Panc1 (cell line): ENCODE measurements at regions not wholly inside any gene's neighbourhood (a gene's known extent, or its start where the extent isn't known, plus 50 kb on each side); places are given as distances from the start of the nearest gene placed in this dataset.

Experiments used
- ATAC-seq: fragments of 200-7000 bp; cut with Tn5 transposase; 2 replicates; pipeline ENCODE4 v1.9.1; 2020; ENCODE audit warnings: mild to moderate bottlenecking, moderate library complexity
- BruUV-seq: library from RNA; stranded (reverse); fragments of 400-500 nt; replicated peaks from 2 replicates; lab custom pipeline; 2021; lab: Mats Ljungman, UMichigan
- CTCF ChIA-PET: fragments of 300-600 bp; sonication (Branson Sonifier 250); formaldehyde crosslinking; loops from one replicate; lab custom pipeline; 2022; ENCODE audit warnings: antibody characterized with exemption; lab: Charles Lee
- POLR2A ChIA-PET: fragments of 300-600 bp; sonication (Branson Sonifier 250); formaldehyde crosslinking; loops from one replicate; lab custom pipeline; 2022; ENCODE audit warnings: antibody characterized with exemption; lab: Charles Lee
- DNase-seq: peaks from one replicate; pipeline ENCODE4 v3.0.0-alpha.2; 2010; ENCODE audit warnings: low read depth, low spot score
- H3K27ac ChIP-seq: 2 replicates; pipeline ENCODE4 v1.5.1; 2011; ENCODE audit warnings: mild to moderate bottlenecking, low read length, inconsistent platforms
- H3K27me3 ChIP-seq: fragments of 200-500 bp; sonication (Bioruptor generic); 2 replicates; pipeline ENCODE4 v1.6.0; 2014; ENCODE audit warnings: low read length, inconsistent platforms; ENCODE audit not compliant: control insufficient read depth, insufficient read depth
- H3K36me3 ChIP-seq: fragments of 200-500 bp; sonication (Bioruptor generic); 2 replicates; pipeline ENCODE4 v1.5.1; 2014; ENCODE audit warnings: inconsistent platforms, mild to moderate bottlenecking, low read length, moderate library complexity; ENCODE audit not compliant: control insufficient read depth, insufficient read depth
- H3K4me1 ChIP-seq: 2 replicates; pipeline ENCODE4 v1.5.1; 2011; ENCODE audit warnings: inconsistent platforms, mild to moderate bottlenecking, low read length, moderate library complexity; ENCODE audit not compliant: control insufficient read depth, insufficient read depth
- H3K4me3 ChIP-seq, 2 experiments: 2 replicates each; pipeline ENCODE4 v1.5.1; 2011 to 2012; ENCODE audit warnings: low read depth in 2 of 2, low read length in 2 of 2, mild to moderate bottlenecking in 2 of 2, inconsistent platforms in 1 of 2, moderate library complexity in 1 of 2
- H3K9me3 ChIP-seq: fragments of 200-500 bp; sonication (Bioruptor generic); 2 replicates; pipeline ENCODE4 v1.5.1; 2014; ENCODE audit warnings: low read depth, mild to moderate bottlenecking, inconsistent platforms, low read length, moderate library complexity; ENCODE audit not compliant: control insufficient read depth, insufficient read depth
- CTCF ChIP-seq: fragments of 450-650 bp; IDR thresholded peaks from 2 replicates; pipeline ENCODE4 v1.5.1; 2017; ENCODE audit warnings: mild to moderate bottlenecking
- POLR2AphosphoS5 ChIP-seq: IDR thresholded peaks from 2 replicates; pipeline ENCODE4 v1.6.1; 2012; ENCODE audit warnings: mild to moderate bottlenecking, low read depth, low read length, moderate library complexity
- SIN3A ChIP-seq: IDR thresholded peaks from 2 replicates; pipeline ENCODE4 v1.6.1; 2012; ENCODE audit warnings: low read depth, mild to moderate bottlenecking, low read length, moderate library complexity, borderline replicate concordance; ENCODE audit not compliant: insufficient read depth
- TCF7L2 ChIP-seq: IDR thresholded peaks from 2 replicates; pipeline ENCODE4 v1.6.1; 2011; ENCODE audit warnings: mild to moderate bottlenecking, low read depth, low read length, inconsistent platforms
- in situ Hi-C: cut with HindIII; loops from 2 replicates; pipeline ENCODE4 v1.10.0; 2016; ENCODE audit warnings: low sequenced_read_pairs, low pct_unique_long_range_greater_than_20kb
- intact Hi-C: fragments of 100-400 bp; cut with micrococcal nuclease; formaldehyde crosslinking; loops from one replicate; pipeline ENCODE4 v1.10.0; 2022; ENCODE audit not compliant: unreplicated experiment
- TF ChIP-seq, protein P1 (sequence below), 2 experiments: IDR thresholded peaks; 2 replicates each; pipeline ENCODE4 v1.6.1; 2011 to 2012; ENCODE audit warnings: low read depth in 2 of 2, control low read depth in 1 of 2, low read length in 1 of 2, mild to moderate bottlenecking in 1 of 2, moderate library complexity in 1 of 2; ENCODE audit not compliant: insufficient read depth in 1 of 2

- H3K27me3 ChIP-seq: no peaks in the 10 kb centered on the region
- no peaks in the 10 kb centered on the region for H3K4me1 ChIP-seq
- H3K36me3 ChIP-seq: no peaks in the 10 kb centered on the region
- no peak for TF ChIP-seq POLR2AphosphoS5
- TF ChIP-seq CTCF: no peak
- TF ChIP-seq SIN3A: no peak
- no peak for TF ChIP-seq TCF7L2
- TF ChIP-seq, protein P1, sequence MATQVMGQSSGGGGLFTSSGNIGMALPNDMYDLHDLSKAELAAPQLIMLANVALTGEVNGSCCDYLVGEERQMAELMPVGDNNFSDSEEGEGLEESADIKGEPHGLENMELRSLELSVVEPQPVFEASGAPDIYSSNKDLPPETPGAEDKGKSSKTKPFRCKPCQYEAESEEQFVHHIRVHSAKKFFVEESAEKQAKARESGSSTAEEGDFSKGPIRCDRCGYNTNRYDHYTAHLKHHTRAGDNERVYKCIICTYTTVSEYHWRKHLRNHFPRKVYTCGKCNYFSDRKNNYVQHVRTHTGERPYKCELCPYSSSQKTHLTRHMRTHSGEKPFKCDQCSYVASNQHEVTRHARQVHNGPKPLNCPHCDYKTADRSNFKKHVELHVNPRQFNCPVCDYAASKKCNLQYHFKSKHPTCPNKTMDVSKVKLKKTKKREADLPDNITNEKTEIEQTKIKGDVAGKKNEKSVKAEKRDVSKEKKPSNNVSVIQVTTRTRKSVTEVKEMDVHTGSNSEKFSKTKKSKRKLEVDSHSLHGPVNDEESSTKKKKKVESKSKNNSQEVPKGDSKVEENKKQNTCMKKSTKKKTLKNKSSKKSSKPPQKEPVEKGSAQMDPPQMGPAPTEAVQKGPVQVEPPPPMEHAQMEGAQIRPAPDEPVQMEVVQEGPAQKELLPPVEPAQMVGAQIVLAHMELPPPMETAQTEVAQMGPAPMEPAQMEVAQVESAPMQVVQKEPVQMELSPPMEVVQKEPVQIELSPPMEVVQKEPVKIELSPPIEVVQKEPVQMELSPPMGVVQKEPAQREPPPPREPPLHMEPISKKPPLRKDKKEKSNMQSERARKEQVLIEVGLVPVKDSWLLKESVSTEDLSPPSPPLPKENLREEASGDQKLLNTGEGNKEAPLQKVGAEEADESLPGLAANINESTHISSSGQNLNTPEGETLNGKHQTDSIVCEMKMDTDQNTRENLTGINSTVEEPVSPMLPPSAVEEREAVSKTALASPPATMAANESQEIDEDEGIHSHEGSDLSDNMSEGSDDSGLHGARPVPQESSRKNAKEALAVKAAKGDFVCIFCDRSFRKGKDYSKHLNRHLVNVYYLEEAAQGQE (IDR thresholded peaks at IDR 0.05; ENCODE audit: insufficient read depth in 1 of 2, low read depth in 2 of 2, low read length in 1 of 2): no peak
- in situ Hi-C loops: no loop called here
- no peak overlapping the region for H3K4me3 ChIP-seq
- H3K27ac ChIP-seq: no peak overlapping the region
- ATAC-seq (no peak), DNase-seq (no peak)
- CTCF ChIA-PET: no interaction called here
- POLR2A ChIA-PET: no interaction called here
- H3K9me3 ChIP-seq: no peaks in the 10 kb centered on the region
- intact Hi-C loops: no loop called here
- BruUV-seq: no TSS peak
These were observed 272.7 kb downstream of the SS18 start for GRCh38 chr18:25817546-25818237.

DNA sequence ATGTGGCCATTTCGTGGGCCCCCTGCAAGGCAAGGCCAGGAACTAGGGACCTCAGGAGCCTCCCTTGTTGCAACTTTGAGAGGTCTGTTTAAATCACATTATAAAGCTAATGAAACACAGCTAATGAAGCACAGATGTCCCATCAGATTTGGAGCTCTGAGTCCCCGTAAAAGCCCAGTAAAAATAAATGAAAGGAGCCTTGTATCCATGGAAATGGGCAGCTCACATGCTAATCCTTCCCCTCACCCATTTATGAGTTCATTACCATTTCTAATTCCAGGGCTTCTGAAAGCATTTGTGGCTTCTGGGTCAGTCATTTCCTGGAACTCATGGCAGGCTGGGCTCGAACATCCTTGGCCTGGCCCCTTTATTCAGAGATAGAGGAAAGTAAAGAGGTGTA is 274.8 kb downstream of the SS18 start:
- H3K27ac ChIP-seq: no peak overlapping the region
- BruUV-seq: no TSS peak
- no peak overlapping the region for H3K4me3 ChIP-seq
- no peaks in the 10 kb centered on the region for H3K4me1 ChIP-seq
- intact Hi-C loops (no loop called here), in situ Hi-C loops (no loop called here)
- POLR2A ChIA-PET: no interaction called here
- H3K36me3 ChIP-seq: no peaks in the 10 kb centered on the region
- no peaks in the 10 kb centered on the region for H3K9me3 ChIP-seq
- no peak for TF ChIP-seq CTCF
- CTCF ChIA-PET: interaction anchor here (0.5 kb wide), 1 partner anchor 1024 kb away, joined by 3 read pairs; no protein-coding TSS in a partner anchor
- ATAC-seq (no peak), DNase-seq (no peak)
- no peaks in the 10 kb centered on the region; the same call in 1 of the 2 replicates for H3K27me3 ChIP-seq
